K562 (cell line): ENCODE measurements at regions not wholly inside any gene's neighbourhood (a gene's known extent, or its start where the extent isn't known, plus 50 kb on each side); places are given as distances from the start of the nearest gene placed in this dataset.

Experiments
- FOS ChIP-seq: IDR thresholded peaks from 3 replicates; pipeline ENCODE4 v1.6.1; 2011; ENCODE audit not compliant: insufficient read length; ENCODE audit errors: extremely low read depth
- LARP7 ChIP-seq: fragments of 450-650 bp; IDR thresholded peaks from 2 replicates; pipeline ENCODE4 v1.6.1; 2016
- MCM7 ChIP-seq, 2 experiments: fragments of 450-650 bp; IDR thresholded peaks; 2 replicates each; pipeline ENCODE4 v1.6.1; 2016 to 2018
- POLR2A ChIP-seq: fragments of 450-650 bp; conservative IDR thresholded peaks from 2 replicates; pipeline ENCODE4 v1.6.1; 2016
- SMARCE1 ChIP-seq: fragments of 450-650 bp; IDR thresholded peaks from 2 replicates; pipeline ENCODE4 v1.7.1; 2016; ENCODE audit warnings: mild to moderate bottlenecking
- ZNF217 ChIP-seq: sonication (generic); formaldehyde crosslinking; IDR thresholded peaks from 2 replicates; pipeline ENCODE4 v1.8.0; 2022; ENCODE audit warnings: mild to moderate bottlenecking, missing genetic modification reagents
- TF ChIP-seq, protein P1 (sequence below): fragments of 250-450 bp; sonication (Bioruptor Pico); IDR thresholded peaks from 2 replicates; pipeline ENCODE4 v1.8.0; 2022; ENCODE audit warnings: moderate library complexity, mild to moderate bottlenecking, inconsistent platforms
- TF ChIP-seq, protein P2 (sequence below): fragments of 450-650 bp; IDR thresholded peaks from 2 replicates; pipeline ENCODE4 v1.6.1; 2016; ENCODE audit warnings: low read depth

DNA sequence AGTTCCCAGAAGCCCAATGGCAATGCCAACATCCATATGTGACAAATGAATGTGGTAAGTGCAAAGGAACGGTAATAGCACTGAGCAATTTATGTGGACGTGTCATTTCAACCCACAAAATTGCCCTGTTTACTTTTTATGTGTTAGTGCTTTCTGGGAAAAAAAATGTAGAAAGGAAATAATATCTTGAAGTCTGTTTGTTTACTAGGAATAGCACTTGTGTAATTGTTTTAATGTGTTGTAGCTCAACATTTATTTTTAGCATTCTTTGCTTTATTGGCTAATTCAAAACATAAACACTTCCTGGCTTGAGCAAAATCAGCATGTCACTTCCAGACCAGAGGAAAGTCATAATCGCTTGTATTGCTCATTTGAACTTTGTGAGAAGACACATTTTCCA lies 224.8 kb upstream of the KCNK2 start:
- TF ChIP-seq FOS: no peak
- no peak for TF ChIP-seq POLR2A
- TF ChIP-seq, protein P1, sequence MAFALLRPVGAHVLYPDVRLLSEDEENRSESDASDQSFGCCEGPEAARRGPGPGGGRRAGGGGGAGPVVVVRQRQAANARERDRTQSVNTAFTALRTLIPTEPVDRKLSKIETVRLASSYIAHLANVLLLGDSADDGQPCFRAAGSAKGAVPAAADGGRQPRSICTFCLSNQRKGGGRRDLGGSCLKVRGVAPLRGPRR (CRISPR knock-in tag): no peak
- no peak for TF ChIP-seq ZNF217 (CRISPR knock-in tag)
- TF ChIP-seq LARP7: no peak
- TF ChIP-seq, protein P2, sequence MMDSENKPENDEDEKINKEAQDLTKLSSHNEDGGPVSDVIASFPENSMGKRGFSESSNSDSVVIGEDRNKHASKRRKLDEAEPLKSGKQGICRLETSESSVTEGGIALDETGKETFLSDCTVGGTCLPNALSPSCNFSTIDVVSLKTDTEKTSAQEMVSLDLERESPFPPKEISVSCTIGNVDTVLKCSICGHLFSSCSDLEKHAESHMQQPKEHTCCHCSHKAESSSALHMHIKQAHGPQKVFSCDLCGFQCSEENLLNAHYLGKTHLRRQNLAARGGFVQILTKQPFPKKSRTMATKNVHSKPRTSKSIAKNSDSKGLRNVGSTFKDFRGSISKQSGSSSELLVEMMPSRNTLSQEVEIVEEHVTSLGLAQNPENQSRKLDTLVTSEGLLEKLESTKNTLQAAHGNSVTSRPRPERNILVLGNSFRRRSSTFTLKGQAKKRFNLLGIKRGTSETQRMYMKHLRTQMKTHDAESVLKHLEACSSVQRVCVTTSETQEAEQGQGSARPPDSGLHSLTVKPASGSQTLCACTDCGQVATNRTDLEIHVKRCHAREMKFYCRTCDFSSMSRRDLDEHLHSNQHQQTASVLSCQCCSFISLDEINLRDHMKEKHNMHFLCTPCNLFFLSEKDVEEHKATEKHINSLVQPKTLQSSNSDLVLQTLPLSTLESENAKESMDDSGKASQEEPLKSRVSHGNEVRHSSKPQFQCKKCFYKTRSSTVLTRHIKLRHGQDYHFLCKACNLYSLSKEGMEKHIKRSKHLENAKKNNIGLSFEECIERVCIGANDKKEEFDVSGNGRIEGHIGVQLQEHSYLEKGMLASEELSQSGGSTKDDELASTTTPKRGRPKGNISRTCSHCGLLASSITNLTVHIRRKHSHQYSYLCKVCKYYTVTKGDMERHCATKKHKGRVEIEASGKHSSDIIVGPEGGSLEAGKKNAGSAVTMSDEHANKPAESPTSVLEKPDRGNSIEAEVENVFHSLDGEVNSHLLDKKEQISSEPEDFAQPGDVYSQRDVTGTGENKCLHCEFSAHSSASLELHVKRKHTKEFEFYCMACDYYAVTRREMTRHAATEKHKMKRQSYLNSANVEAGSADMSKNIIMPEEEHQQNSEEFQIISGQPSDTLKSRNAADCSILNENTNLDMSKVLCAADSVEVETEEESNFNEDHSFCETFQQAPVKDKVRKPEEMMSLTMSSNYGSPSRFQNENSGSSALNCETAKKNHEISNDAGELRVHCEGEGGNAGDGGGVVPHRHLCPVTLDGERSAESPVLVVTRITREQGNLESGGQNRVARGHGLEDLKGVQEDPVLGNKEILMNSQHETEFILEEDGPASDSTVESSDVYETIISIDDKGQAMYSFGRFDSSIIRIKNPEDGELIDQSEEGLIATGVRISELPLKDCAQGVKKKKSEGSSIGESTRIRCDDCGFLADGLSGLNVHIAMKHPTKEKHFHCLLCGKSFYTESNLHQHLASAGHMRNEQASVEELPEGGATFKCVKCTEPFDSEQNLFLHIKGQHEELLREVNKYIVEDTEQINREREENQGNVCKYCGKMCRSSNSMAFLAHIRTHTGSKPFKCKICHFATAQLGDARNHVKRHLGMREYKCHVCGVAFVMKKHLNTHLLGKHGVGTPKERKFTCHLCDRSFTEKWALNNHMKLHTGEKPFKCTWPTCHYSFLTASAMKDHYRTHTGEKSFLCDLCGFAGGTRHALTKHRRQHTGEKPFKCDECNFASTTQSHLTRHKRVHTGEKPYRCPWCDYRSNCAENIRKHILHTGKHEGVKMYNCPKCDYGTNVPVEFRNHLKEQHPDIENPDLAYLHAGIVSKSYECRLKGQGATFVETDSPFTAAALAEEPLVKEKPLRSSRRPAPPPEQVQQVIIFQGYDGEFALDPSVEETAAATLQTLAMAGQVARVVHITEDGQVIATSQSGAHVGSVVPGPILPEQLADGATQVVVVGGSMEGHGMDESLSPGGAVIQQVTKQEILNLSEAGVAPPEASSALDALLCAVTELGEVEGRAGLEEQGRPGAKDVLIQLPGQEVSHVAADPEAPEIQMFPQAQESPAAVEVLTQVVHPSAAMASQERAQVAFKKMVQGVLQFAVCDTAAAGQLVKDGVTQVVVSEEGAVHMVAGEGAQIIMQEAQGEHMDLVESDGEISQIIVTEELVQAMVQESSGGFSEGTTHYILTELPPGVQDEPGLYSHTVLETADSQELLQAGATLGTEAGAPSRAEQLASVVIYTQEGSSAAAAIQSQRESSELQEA: no peak
- TF ChIP-seq MCM7 (IDR thresholded peaks at IDR 0.05): no peak
- TF ChIP-seq SMARCE1: no peak
